Keratinocyte (primary cell): ENCODE measurements at regions not wholly inside any gene's neighbourhood (a gene's known extent, or its start where the extent isn't known, plus 50 kb on each side); places are given as distances from the start of the nearest gene placed in this dataset.

Source experiments
- DNase-seq: peaks from one replicate; pipeline ENCODE4 v3.0.0-alpha.2; 2011; ENCODE audit warnings: low read depth, missing footprints, low spot score
- FAIRE-seq: peaks from 2 replicates; lab custom pipeline; 2011; peaks lifted over from hg19 to GRCh38; lab: Jason Lieb, UNC
- H2AFZ ChIP-seq: 2 replicates; pipeline ENCODE4 v1.6.0; 2012; ENCODE audit warnings: low read length, control low read depth, inconsistent platforms; ENCODE audit not compliant: control insufficient read depth
- H3K27ac ChIP-seq: 2 replicates; pipeline ENCODE4 v1.5.1; 2011; ENCODE audit warnings: low read length; ENCODE audit not compliant: control insufficient read depth, insufficient read depth
- H3K27me3 ChIP-seq: 3 replicates; pipeline ENCODE4 v1.6.0; 2011; ENCODE audit warnings: low read length; ENCODE audit not compliant: control insufficient read depth, insufficient read depth; ENCODE audit errors: extremely low read depth
- H3K36me3 ChIP-seq, 2 experiments: 2 replicates in 1 of 2; 3 replicates in 1 of 2; pipeline ENCODE4 v1.5.1; 2011; ENCODE audit warnings: low read length in 2 of 2, mild to moderate bottlenecking in 1 of 2; ENCODE audit not compliant: control insufficient read depth in 2 of 2, insufficient read depth in 2 of 2; ENCODE audit errors: extremely low read depth in 1 of 2
- H3K4me1 ChIP-seq: 3 replicates; pipeline ENCODE4 v1.5.1; 2011; ENCODE audit warnings: low read length; ENCODE audit not compliant: control insufficient read depth, insufficient read depth; ENCODE audit errors: extremely low read depth
- H3K4me2 ChIP-seq: 3 replicates; pipeline ENCODE4 v1.6.0; 2011; ENCODE audit warnings: low read depth, low read length; ENCODE audit not compliant: control insufficient read depth, insufficient read depth; ENCODE audit errors: extremely low read depth
- H3K4me3 ChIP-seq, 3 experiments: fragments of 200-600 bp in 1 of 3; sonication (generic) in 1 of 3; 2 replicates in 2 of 3; 3 replicates in 1 of 3; pipeline ENCODE4 v1.5.1; 2011 to 2016; ENCODE audit warnings: low read length in 3 of 3, mild to moderate bottlenecking in 3 of 3, control low read depth in 2 of 3, inconsistent platforms in 1 of 3, low read depth in 1 of 3, mixed read lengths in 1 of 3, mixed run types in 1 of 3, moderate library complexity in 1 of 3; ENCODE audit not compliant: control insufficient read depth in 2 of 3, insufficient read depth in 2 of 3; ENCODE audit errors: extremely low read depth in 1 of 3
- H3K79me2 ChIP-seq: 2 replicates; pipeline ENCODE4 v1.6.0; 2012; ENCODE audit warnings: low read length; ENCODE audit not compliant: control insufficient read depth, insufficient read depth
- H3K9ac ChIP-seq: 3 replicates; pipeline ENCODE4 v1.6.0; 2011; ENCODE audit warnings: low read length; ENCODE audit not compliant: control insufficient read depth, insufficient read depth; ENCODE audit errors: extremely low read depth
- H3K9me1 ChIP-seq: 3 replicates; pipeline ENCODE4 v1.6.0; 2011; ENCODE audit warnings: low read length; ENCODE audit not compliant: control insufficient read depth, insufficient read depth; ENCODE audit errors: extremely low read depth
- H3K9me3 ChIP-seq: 2 replicates; pipeline ENCODE4 v1.5.1; 2012; ENCODE audit warnings: low read depth, low read length; ENCODE audit not compliant: control insufficient read depth
- H4K20me1 ChIP-seq: 3 replicates; pipeline ENCODE4 v1.6.0; 2011; ENCODE audit warnings: low read length; ENCODE audit not compliant: control insufficient read depth, insufficient read depth; ENCODE audit errors: extremely low read depth
- CTCF ChIP-seq, 3 experiments: IDR thresholded peaks in 1 of 3; conservative IDR thresholded peaks in 1 of 3; optimal IDR thresholded peaks in 1 of 3; 2 replicates in 2 of 3; 3 replicates in 1 of 3; pipeline versions ENCODE3 to v1.5.1; 2011; ENCODE audit warnings: low read length in 3 of 3, mild to moderate bottlenecking in 3 of 3, moderate library complexity in 2 of 3, control low read depth in 1 of 3, inconsistent platforms in 1 of 3; ENCODE audit not compliant: insufficient read depth in 2 of 3; ENCODE audit errors: extremely low read depth in 1 of 3
- EZH2 ChIP-seq: IDR thresholded peaks from one replicate; pipeline ENCODE4 v1.6.1; 2012; ENCODE audit warnings: inconsistent platforms, mild to moderate bottlenecking, low read length, moderate library complexity
- dilution Hi-C: fragments of 300-500 bp; cut with MboI; formaldehyde crosslinking; loops from one replicate; pipeline ENCODE4 v1.7.0; 2020; ENCODE audit warnings: low sequenced_read_pairs; ENCODE audit not compliant: extremely low pct_ligation_motif_present

- H2AFZ ChIP-seq, result no peak overlapping the region
- H3K9me1 ChIP-seq, result no peaks in the 10 kb centered on the region
- no peaks in the 10 kb centered on the region for H3K79me2 ChIP-seq
- H3K36me3 ChIP-seq, result no peaks in the 10 kb centered on the region
- no peak for TF ChIP-seq EZH2
- no peak for TF ChIP-seq CTCF (optimal IDR thresholded peaks at IDR 0.05 in 1 of 3, IDR thresholded peaks at IDR 0.05 in 1 of 3, conservative IDR thresholded peaks at IDR 0.05 in 1 of 3; ENCODE audit: extremely low read depth in 1 of 3, insufficient read depth in 2 of 3, low read length in 3 of 3)
- H3K4me1 ChIP-seq, result no peaks in the 10 kb centered on the region
- FAIRE-seq (no peak), DNase-seq (no peak)
- no peak overlapping the region for H3K4me2 ChIP-seq
- H3K4me3 ChIP-seq, result no peak overlapping the region
- no peaks in the 10 kb centered on the region for H3K9me3 ChIP-seq
- no peak overlapping the region for H3K9ac ChIP-seq
- no peak overlapping the region for H3K27ac ChIP-seq
- dilution Hi-C loops, result no loop called here
- no peaks in the 10 kb centered on the region for H3K27me3 ChIP-seq
- H4K20me1 ChIP-seq, result no peaks in the 10 kb centered on the region
These were observed 407.2 kb upstream of the CCL2 start for GRCh38 chr17:33847900-33848299.

- dilution Hi-C loops, result no loop called here
These were observed 406.7 kb upstream of the CCL2 start for GRCh38 chr17:33848433-33848832.

More at GRCh38 chr17:33848433-33848832, 406.7 kb upstream of the CCL2 start:
- Histone ChIP-seq H3K4me2 (no peak overlapping the region), H3K36me3 (no peaks in the 10 kb centered on the region), H3K9me3 (no peaks in the 10 kb centered on the region), H2AFZ (no peak overlapping the region), H3K4me1 (no peaks in the 10 kb centered on the region), H3K27ac (no peak overlapping the region), H3K9me1 (no peaks in the 10 kb centered on the region), H4K20me1 (no peaks in the 10 kb centered on the region), H3K79me2 (no peaks in the 10 kb centered on the region), H3K4me3 (no peak overlapping the region), H3K27me3 (no peaks in the 10 kb centered on the region), H3K9ac (no peak overlapping the region)
- DNase-seq, result no peak
- FAIRE-seq, result no peak
- TF ChIP-seq CTCF (optimal IDR thresholded peaks at IDR 0.05 in 1 of 3, IDR thresholded peaks at IDR 0.05 in 1 of 3, conservative IDR thresholded peaks at IDR 0.05 in 1 of 3; ENCODE audit: extremely low read depth in 1 of 3, insufficient read depth in 2 of 3, low read length in 3 of 3) (no peak), EZH2 (no peak)
